ENCODE measurements at regions not wholly inside any gene's neighbourhood (a gene's known extent, or its start where the extent isn't known, plus 50 kb on each side); places are given as distances from the start of the nearest gene placed in this dataset.

DNA sequence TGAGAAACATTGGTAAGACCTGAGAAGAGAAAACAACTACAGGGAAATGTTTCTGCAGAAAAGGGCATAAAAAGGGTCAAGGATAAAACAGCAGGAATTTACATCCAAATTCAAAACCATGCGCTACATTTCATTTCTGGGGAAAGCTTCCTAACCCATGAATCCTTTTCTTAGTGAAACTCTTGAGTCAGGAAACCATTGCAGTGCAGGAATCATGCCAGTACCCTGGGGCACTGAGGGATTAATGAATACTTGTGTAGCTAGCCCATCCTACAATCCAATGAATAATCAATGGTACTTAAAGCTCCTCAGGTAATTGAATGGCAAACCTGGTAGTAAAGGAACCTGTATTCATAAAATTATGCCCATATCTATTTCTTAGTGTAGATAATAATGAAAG lies 580.5 kb downstream of the TLE1 start:
- no peak for DNase-seq

GRCh38 chr9:81108391-81108790 lies 581.0 kb downstream of the TLE1 start:
- no peak for DNase-seq

- DNase-seq = no peak
Measured at GRCh38 chr9:81103597-81104471, 585.5 kb downstream of the TLE1 start.

GRCh38 chr9:81097131-81097847 lies 592.1 kb downstream of the TLE1 start:
- DNase-seq = no peak

DNA sequence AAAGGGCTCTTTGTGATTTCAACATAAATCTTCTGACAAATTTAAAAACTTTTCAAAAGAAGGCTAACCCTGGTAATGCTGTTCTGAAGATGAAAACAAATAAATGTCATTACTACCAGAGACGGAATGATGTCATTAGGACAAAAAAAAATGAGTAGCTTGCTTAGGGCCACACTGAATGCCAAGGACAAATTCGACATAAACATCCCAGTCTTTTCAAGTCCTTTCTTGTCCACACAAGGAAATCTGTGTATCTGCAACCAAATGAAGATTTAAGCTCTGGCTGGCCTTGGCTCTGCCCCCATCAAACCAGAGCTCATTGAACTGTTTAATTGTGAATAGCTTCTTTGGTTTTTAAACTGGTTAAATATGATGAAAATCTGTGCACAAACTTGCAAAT lies 592.7 kb downstream of the TLE1 start:
- DNase-seq = no peak

DNA sequence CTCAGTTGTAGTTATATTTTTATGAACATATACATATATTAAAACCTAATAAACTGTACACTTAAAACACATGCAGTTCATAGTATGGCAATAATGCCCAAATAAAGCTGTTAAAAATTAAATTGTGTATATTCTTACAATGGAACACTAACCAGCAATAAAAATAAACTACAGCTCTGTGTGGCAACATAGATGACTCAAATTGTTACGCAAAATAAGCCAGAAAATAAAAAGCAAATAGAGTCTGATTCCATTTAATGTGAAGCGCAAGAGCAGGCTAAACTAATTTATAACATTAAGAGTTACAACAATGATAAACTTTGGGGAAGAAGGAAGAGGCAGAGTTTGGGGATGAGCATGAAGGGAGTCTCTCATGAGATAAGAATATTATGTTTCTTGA lies 597.3 kb downstream of the TLE1 start:
- DNase-seq = no peak

GRCh38 chr9:81088341-81088740 lies 601.0 kb downstream of the TLE1 start:
- DNase-seq = no peak

- no peak for DNase-seq
Measured at GRCh38 chr9:81086416-81086815, 602.9 kb downstream of the TLE1 start.

DNA sequence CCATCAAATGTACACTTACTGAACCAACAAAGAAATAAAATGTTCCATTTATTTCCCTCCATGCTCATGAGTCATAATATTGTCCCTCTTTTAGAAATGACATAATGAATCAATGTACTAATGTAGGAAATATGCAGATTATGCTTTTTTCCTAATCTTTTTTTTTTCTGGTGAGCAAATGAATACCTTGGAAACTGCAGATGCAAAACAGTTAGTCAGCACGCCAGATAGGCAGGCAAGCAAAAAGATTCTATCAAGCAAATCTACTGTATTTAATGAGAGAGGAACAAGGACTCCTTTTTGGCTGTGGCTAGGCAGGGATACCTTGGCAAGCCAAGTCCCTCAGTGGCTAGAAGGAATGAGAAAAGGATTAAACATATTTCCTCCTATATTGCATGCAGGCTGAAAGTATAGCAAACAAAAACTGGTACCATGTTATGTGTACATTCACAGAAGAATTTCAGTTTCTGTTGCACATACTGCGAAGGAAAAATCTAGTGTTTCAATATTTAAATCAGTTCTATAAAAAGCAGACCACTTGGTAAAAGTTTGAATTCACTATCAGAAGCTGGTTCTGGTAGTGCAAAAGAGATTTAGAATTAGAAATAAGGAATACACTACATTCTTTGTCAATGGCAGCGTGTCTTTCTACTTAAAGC lies 605.4 kb downstream of the TLE1 start:
- DNase-seq = no peak

GRCh38 chr9:81083067-81083466 lies 606.3 kb downstream of the TLE1 start:
- DNase-seq = no peak

- no peak for DNase-seq
Measured at GRCh38 chr9:81082221-81082620, 607.1 kb downstream of the TLE1 start.

GRCh38 chr9:81080900-81081299 lies 608.4 kb downstream of the TLE1 start:
- DNase-seq = no peak

DNA sequence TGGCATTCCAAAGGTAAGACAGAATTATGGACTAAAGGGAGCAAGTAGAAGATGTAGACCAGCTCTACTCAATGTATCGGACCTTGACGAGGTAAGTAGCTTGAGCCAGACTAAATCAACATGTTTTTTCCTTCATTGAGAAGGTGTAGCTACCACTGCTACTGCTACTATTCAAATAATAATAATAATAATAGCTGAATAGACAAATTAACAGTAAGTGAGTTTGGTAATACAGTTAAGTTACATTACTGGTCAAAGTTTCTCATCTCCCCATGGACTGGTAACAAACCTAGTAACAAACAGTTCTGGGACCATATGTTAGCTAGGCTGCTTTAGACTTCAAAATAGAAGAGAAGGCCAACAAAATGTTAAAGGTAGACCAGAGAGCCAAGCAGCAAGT lies 609.2 kb downstream of the TLE1 start:
- DNase-seq = no peak

GRCh38 chr9:81079055-81079454 lies 610.3 kb downstream of the TLE1 start:
- DNase-seq = no peak

DNA sequence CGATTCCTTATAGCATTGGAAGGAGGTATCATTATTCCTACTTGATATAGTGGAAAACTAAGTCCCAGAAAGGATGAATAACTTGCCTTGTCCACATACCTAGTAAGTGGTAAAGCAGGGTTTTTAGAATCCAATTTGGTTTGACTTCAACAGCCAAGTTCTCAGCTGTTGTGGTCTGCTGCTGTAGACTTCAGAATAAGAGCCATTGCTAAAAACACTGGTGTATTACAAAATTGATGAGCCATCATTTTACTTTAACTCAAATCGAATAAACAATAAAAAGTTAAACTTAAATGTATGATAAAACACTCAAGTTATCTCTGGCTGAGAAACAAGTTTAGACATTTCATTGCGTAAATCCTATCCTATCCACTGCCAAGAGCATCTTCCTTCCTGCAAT lies 610.8 kb downstream of the TLE1 start:
- DNase-seq = no peak

- no peak for DNase-seq
Measured at GRCh38 chr9:81077572-81077971, 611.8 kb downstream of the TLE1 start.

- DNase-seq = no peak
Measured at GRCh38 chr9:81076131-81076530, 613.2 kb downstream of the TLE1 start.

DNA sequence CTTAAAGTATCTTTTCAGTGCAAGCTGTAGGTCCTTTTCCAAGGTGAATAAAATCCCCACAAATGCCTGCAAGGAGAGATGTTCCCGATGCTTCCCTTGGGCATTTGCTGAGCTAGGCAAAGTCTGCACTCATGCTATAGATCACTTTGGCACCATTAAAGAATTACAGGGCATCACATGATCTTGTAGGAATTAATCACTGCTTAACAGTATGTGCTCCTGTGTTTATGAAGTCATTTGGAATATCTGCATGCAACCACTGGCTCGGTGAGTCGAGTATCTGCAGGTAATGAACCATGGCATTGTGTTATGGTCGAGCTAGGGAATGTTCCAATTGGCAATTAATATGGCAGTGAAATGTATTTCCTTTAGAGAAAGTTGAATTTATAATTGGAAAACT lies 615.1 kb downstream of the TLE1 start:
- DNase-seq = no peak

DNA sequence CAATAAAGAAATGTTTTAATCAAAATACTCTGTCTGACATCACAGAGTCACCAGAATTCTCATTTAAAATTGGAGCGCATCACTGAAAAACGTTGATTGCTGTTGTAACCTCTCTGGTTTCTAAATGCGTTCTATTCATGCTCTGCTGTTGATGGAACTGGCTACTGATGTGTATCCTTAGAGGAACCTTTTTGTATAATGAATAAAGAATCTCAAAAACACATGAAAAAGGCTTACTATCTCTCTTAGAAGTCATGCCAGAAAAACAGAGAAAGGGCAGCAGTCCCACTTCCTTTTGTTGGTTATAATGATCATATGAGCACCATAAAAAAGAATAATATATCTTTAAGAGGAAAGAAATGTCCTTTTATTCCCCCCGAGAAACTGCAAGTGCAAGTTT lies 615.5 kb downstream of the TLE1 start:
- DNase-seq = no peak

GRCh38 chr9:81072758-81073157 lies 616.6 kb downstream of the TLE1 start:
- DNase-seq = no peak

GRCh38 chr9:81071108-81071507 lies 618.2 kb downstream of the TLE1 start:
- no peak for DNase-seq

- DNase-seq = no peak
Measured at GRCh38 chr9:81070689-81071088, 618.7 kb downstream of the TLE1 start.

GRCh38 chr9:81069923-81070322 lies 619.4 kb downstream of the TLE1 start:
- no peak for DNase-seq
